GM19043 (cell line): ENCODE measurements at regions not wholly inside any gene's neighbourhood (a gene's known extent, or its start where the extent isn't known, plus 50 kb on each side); places are given as distances from the start of the nearest gene placed in this dataset.

Source experiments
- ATAC-seq: cut with Tn5 transposase; IDR thresholded peaks from one replicate; pipeline ENCODE4 v1.9.1; 2021; ENCODE audit warnings: low read depth; ENCODE audit not compliant: unreplicated experiment

GRCh38 chr14:53810221-53810620 is 146.4 kb downstream of the BMP4 start:
- no peak for ATAC-seq

GRCh38 chr14:53808042-53808441 is 148.6 kb downstream of the BMP4 start:
- no peak for ATAC-seq

DNA sequence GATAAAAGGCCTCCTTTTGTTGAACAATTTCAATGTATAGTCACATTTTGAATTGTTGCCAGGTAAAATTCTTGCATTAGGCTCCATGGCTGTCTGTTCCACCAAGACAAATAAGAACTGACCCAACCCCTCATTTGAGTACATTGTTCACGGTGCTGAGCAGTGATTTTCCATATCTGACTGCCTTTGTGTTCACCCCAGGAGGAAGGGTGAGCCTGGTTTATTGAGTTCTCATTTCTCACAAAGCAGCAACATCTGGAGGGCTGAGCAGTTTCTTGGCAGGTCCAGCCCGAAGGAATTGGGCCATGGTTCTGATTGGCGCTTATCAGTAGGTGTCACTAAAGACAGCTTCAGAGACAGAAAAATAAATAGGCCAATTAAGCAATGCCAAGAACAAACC is 149.1 kb downstream of the BMP4 start:
- no peak for ATAC-seq

- ATAC-seq, result no peak
These were observed 149.5 kb downstream of the BMP4 start for GRCh38 chr14:53807108-53807507.

- no peak for ATAC-seq
These were observed 159.9 kb downstream of the BMP4 start for GRCh38 chr14:53796734-53797133.

DNA sequence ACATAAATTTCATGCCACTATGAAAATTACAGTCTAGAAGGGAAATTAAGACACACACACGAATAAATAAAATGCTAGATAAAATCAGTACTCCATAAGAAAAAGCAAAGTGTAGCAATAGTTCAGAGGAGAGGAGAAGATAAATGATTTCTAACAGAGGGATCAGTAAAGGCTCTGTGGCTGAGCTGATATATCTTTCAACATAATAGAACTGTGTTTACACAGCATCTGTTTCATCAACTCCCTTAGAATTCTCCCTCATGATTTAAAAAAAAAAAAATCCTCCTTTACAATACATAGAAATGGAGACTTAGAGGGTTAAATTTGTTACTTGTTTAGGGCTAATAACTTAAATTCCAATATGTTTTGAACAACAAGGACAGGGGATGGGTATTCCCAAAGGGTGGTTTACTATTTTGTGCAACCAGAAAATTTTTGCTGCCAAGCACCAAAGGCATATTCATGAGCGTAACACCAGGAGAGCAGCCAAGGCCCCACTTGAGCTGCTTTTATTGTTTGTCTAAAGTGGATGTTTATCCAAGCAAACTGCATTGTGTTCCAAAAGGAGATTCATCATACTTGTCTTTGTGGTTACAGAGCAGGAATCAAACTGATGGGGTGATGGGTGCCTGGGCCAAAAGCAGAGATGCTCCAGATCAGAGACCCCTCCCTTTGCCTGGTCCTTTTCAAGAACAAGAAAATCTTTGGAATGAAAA is 162.7 kb downstream of the BMP4 start:
- no peak for ATAC-seq

- no peak for ATAC-seq
These were observed 163.7 kb downstream of the BMP4 start for GRCh38 chr14:53792909-53793308.

DNA sequence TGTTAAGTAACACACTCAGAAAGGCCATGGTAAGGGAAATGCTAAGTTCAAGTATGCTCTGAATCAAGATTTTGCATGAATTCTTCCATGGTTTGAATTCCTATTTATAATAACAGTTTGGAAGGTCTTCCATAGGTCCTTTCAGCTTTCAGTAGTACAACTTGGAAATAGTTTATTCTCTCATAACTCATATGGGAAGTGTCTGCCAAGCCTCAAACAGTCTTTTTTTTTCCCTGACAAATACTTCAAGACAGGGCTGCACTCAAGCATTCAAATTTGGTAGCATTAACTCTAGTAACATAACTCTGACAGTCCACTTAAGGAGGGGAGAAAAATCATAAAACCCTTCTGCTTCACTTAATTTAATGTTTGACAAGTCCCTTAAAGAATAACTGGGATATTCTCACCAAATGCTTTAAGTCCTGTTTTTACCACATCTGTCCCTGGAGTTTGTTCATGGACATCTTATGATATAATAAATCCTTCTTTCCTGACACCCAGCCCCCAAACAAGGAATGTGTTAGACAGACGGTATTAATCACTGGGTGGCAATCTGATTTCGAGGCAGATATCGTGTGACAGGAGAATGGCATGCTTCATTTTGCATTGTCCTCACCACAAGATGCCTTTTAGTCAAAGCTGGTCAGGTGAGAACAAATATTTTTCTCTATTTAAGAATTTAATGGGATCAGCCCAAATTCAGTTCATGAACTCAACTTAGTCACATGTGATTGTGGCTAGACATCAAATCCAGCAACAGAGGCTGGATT is 165.7 kb downstream of the BMP4 start:
- ATAC-seq, result no peak

DNA sequence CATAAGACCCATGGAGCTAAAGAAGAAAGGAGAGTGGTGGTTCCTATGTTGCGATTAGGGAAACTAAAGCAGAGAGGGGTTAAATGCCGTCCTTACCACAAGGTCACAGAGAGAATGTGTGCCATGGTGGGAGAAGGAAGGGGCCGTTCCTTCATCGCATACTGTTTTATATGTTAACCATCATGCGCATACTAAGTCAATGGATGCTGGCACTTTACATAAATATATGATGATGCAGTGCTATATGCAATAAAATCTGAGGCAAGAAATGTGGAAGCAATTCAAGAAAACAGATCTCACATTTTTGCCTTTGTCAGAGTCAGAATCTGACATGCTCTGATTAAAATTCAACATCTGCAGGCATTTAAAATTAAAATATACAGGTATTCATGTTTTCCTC is 168.1 kb downstream of the BMP4 start:
- no peak for ATAC-seq

- ATAC-seq, result no peak
These were observed 170.6 kb downstream of the BMP4 start for GRCh38 chr14:53786045-53786444.

DNA sequence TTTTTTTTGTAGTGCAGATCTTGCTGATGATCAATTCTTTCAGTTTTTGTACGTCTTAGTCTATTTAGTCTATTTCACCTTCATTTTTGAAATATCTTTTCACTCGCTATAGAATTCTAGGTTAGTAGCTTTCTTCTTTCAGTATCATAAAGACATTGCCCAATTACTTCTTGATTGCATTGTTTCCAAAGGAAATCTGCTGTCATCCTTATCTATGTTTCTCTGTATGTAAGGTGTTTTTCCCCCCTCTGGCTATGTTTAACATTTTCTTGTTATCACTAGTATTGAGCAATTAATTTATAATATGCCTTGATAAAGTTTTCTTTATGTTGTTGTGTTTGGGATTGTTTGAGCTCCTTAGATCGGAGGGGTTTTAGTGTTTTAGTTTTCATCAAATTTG is 171.9 kb downstream of the BMP4 start:
- no peak for ATAC-seq

DNA sequence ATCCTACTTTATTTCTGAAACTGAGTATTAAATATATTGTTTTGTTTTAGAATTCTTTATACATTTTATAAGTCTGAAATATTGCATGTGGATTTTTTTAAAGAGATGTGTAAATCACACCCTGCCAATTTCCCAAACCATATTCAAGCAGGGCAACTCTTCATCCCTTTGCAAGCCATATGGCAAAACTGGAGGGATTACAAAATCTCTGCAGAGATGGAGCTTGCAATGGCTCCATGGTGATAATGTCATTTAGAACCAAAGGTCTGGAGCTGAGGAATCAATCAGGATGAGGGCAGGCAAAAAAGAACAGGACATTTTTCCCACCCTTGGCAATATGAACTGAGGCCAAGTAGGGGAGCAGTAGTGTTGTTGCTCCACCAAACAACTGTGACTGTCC is 173.4 kb downstream of the BMP4 start:
- no peak for ATAC-seq

DNA sequence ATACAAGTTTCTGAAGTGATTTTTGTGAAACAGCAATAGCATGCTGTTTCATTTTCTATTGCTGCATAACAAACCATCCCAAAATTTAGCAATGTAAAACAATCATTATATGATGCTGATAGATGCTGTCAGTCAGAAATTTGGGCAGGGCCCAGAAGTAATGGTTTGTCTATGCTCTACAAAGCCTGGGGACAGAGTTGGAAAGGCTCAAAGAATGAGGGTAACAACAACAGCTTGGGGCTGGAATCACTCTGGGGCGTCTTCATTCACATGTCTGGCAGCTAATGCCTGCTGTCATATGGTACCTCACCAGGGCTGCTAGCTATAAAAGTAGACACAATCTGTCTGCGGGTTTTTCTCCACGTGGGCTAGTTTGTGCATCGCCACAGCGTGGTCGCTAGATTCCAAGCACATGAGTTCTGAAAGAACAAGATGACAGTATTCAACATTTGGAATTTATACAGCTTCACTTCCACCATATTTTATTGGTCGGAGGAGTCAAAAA is 176.5 kb downstream of the BMP4 start:
- ATAC-seq, result no peak

DNA sequence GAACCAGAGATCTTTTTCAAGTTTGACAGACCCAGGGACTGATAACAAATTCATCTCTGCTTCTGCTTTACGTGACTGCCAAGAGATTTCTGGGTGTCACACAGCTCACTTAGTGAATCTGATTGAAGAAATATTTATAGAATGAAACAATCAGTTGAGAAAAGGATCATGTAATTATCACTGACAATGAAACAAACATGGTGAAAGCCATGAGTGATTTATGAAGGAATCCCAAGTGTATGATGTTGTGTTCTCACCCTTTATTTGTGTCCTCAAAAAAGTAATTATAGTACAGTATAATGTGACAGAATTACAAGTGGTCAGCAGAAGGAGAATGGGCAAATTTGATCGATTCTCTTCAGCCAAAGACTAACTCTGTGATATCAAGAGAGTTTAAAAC is 177.3 kb downstream of the BMP4 start:
- ATAC-seq, result no peak

DNA sequence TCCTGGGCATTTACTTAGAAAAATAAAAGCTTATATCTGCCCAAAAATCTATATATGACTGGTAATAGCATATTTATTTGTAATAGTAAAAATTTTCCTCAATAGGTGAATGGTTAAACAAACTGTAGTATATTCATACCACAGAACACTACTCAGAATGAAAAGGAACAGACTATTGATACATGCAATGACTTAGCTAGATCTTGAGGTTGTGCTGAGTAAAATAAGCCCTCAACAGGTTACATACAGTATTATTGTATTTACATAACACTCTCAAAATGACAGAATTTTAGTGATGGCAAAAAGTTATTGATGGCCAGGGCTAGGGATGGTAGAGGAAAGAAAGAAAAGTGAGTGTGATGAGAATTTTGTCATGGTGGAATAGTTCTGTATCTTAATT is 178.4 kb downstream of the BMP4 start:
- no peak for ATAC-seq

DNA sequence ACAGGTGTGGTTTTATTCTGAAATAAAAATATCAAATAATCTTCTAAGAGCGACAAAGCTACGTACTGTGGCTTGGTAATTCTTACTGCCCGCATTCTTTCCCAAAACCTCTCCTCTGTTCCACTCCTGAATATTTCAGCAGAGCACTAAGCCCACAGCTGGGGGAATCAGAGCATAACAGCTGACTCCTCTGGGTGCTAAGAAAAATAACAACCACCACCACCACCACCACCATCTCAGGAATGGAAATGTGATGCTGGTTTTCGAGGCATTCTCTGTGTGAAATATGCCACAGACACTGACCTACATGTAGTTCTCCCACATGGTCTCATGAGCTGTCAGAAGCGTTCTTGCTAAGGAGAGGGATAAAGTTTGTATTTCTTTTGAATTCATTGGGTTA is 183.7 kb downstream of the BMP4 start:
- no peak for ATAC-seq

GRCh38 chr14:53767566-53767965 is 189.1 kb downstream of the BMP4 start:
- no peak for ATAC-seq

GRCh38 chr14:53766601-53767000 is 190.0 kb downstream of the BMP4 start:
- ATAC-seq, result no peak

GRCh38 chr14:53766106-53766505 is 190.5 kb downstream of the BMP4 start:
- ATAC-seq, result no peak

DNA sequence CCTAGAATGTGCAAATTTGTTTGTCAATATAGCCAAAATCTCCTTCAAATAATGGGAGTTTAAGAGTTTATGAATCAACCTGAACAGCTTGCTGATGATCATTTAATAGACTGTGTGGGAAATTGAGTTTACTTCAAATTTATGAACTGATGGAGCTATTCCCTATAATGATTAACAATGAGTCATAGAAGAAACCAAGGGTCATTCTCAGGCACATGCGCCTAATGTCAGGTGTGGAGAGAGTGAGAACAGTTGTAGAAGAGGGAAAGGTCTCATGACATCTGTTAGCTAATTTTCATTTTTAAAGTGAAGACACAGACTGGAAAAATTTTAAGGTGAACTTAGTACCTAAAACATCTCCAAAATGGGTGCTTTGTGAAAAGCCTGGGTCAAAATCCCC is 191.8 kb downstream of the BMP4 start:
- no peak for ATAC-seq

GRCh38 chr14:53758141-53758540 is 198.5 kb downstream of the BMP4 start:
- no peak for ATAC-seq

DNA sequence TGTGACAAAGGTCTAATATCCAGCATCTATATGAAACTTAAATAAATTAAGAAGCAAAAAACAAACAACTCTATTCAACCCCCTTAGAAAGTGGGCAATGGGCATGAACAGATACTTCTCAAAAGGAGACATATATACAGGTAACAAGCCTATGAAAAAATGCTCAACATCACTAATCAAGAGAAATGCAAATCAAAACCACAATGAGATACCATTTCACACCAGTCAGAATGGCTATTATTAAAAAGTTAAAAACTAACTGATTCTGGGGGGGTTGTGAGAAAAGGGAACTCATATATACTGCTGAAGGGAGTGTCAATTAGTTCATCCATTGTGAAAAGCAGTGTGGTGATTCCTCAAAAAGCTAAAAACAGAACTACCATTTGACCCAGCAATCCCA is 198.9 kb downstream of the BMP4 start:
- no peak for ATAC-seq
